HG02970 (cell line): ENCODE measurements at regions not wholly inside any gene's neighbourhood (a gene's known extent, or its start where the extent isn't known, plus 50 kb on each side); places are given as distances from the start of the nearest gene placed in this dataset.
"Not testable (repeated sequence)": the region's sequence is repeated elsewhere in the genome, so short reads cannot be mapped to it uniquely, and the experiment has no call there.

Source experiments
- ATAC-seq: cut with Tn5 transposase; IDR thresholded peaks from one replicate; pipeline ENCODE4 v1.9.1; 2021; ENCODE audit warnings: mild to moderate bottlenecking, moderate library complexity, moderate number of reproducible peaks; ENCODE audit not compliant: unreplicated experiment, low FRiP score

- no peak for ATAC-seq
These were observed 83.9 kb upstream of the ITGB1 start for GRCh38 chr10:33041783-33042437.

GRCh38 chr10:33040436-33040835, 82.4 kb upstream of the ITGB1 start:
- no peak for ATAC-seq

DNA sequence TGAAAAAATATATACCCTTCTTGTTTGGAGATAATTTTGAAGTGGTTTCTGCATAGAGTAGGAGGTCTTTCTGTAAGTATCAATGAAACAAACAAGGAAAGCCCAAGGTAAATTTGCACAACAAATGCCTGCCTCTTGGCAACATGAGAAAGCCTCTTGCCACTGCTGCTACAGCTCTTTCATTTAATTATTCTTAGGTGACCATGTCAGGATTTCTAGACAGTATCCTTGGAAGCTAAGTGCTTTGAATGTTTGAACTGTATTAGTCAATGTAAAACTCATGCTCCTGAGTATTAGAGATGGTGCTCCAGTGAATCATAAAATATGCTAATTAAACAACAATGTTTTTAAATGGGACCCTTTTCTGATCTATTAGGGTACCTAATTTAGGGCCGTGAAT, 81.2 kb upstream of the ITGB1 start:
- ATAC-seq, result no peak

- ATAC-seq, result no peak
These were observed 80.6 kb upstream of the ITGB1 start for GRCh38 chr10:33038672-33039071.

DNA sequence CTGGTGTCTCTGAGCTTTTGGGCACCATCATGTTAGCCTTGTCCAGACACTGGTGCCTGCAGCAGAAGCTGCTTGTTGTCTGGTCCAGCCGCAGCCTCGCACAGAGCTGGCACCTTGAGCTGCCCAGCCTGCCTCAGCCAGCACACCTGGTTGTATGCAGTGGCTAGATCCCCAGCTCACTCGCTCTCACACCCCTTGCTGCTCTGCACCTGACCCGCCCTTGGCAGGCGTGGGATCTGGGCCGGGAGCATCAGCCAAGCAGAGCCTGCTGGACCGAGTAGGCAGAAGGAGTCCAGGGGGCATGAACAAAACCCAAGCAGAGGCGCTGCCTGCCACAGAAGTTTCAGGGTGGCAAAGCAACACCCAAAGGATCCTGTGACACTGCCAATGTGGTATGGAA, 79.7 kb upstream of the ITGB1 start:
- no peak for ATAC-seq

- ATAC-seq, result no peak
These were observed 78.6 kb upstream of the ITGB1 start for GRCh38 chr10:33036670-33037069.

- ATAC-seq, result no peak
These were observed 77.4 kb upstream of the ITGB1 start for GRCh38 chr10:33035411-33035810.

GRCh38 chr10:33034931-33035330, 76.9 kb upstream of the ITGB1 start:
- no peak for ATAC-seq

- ATAC-seq, result no peak
These were observed 74.7 kb upstream of the ITGB1 start for GRCh38 chr10:33032654-33033151.

- no peak for ATAC-seq
These were observed 74.0 kb upstream of the ITGB1 start for GRCh38 chr10:33031815-33032653.

DNA sequence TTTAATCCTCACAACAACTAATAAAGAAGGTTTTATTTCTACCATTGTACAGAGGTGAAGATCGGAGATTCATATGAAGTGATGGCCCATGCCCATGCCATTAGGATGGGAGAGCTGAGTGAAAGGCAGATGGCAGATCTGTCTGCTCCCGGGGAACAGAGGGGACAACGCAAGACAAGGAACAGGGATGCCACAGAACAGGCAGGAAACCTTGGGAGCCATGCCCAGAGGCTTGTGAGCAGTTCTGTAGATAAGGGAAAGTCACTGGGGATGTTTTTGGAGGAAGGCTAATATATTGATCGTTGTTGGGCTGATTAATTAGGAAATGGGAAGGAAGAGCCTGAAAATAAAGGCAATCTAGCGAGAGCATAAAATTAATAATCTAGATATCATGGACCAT, 73.1 kb upstream of the ITGB1 start:
- ATAC-seq, result no peak

DNA sequence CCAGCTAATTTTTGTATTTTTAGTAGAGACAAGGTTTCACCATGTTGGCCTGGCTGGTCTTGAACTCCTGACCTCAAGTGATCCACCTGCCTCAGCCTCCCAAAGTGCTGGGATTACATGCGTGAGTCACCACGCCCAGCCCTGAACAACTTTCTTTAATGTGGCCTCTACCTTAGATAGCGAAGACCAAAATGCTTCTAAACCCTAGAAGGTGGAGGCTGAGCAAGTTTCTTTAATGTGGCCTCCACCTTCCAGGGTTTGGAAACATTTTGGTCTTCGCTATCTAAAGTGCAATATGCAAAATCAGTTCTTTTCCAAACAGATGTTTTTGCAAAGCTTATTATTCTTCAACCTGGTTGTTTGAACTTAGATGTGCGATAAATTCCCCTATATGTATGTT, 70.5 kb upstream of the ITGB1 start:
- ATAC-seq, result not testable (repeated sequence)

DNA sequence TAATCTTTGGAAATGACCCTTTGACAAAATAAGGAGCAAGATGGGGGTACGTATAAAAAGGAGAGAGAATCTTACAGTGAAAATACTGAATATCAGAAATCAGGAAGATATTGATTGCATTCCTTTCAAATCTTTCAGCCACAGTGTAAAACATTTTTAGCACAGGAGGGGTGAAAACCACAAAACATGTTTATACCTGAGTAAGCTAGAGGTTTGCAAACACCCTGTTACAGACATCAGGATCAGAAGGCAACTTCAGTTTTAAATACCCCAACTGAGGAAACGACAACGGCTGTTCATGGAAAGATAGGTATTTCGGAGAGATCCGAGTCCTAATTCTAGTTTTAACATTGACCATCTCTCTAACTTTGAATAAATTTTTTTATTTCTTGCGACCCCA, 69.1 kb upstream of the ITGB1 start:
- ATAC-seq, result no peak

GRCh38 chr10:33026422-33026821, 68.4 kb upstream of the ITGB1 start:
- no peak for ATAC-seq

GRCh38 chr10:33025910-33026309, 67.9 kb upstream of the ITGB1 start:
- ATAC-seq, result no peak

GRCh38 chr10:33025039-33025438, 67.0 kb upstream of the ITGB1 start:
- ATAC-seq, result no peak

GRCh38 chr10:33022691-33023090, 64.7 kb upstream of the ITGB1 start:
- no peak for ATAC-seq

GRCh38 chr10:33022090-33022489, 64.1 kb upstream of the ITGB1 start:
- no peak for ATAC-seq

- no peak for ATAC-seq
These were observed 59.0 kb upstream of the ITGB1 start for GRCh38 chr10:33016988-33017387.

DNA sequence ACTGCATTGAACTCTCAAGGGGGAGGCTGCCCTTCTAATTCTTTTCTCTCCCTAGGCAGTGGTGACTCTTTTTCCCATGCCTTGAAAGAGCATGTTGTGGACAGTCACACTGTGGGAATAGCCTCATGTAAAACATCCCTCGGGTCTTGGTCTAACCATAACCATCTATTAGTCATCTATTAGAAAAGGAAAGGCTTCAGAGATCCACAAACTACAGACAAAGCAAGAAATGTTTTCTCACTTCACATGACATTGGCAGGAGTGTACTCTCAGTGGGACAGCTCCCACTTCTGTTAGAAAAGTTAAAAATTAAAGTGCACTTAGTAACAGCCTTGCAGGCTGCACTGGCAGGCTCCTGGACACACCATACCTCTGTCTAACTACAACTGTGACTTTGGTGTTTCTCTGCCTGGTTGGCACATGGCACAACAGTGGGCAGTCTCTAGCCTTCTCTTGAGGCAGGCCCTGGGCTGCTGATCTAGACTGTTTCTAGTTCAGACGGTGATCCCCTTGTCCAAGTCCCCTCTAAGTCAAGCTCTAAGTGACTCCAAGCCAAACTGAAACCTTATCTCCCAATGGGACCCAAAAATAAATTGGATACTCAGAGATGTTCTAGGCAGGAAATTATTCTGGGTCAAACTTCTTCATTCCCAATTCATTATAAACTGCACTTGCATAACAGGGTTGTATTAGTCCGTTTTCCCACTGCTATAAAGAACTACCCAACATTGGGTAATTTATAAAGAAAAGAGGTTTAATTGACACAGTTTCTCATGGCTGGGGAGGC, 57.9 kb upstream of the ITGB1 start:
- ATAC-seq, result no peak

DNA sequence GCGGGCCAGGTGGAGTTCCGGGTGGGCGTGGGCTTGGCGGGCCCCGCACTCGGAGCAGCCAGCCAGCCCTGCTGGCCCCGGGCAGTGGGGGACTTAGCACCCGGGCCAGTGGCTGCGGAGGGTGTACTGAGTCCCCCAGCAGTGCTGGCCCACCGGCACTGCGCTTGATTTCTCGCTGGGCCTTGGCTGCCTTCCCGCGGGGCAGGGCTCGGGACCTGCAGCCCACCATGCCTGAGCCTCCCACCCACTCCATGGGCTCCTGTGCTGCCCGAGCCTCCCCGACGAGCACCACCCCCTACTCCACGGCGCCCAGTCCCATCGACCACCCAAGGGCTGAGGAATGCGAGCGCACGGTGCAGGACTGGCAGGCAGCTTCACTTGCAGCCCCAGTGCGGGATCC, 55.3 kb upstream of the ITGB1 start:
- not testable (repeated sequence) for ATAC-seq
